H54 (cell line): ENCODE measurements at regions not wholly inside any gene's neighbourhood (a gene's known extent, or its start where the extent isn't known, plus 50 kb on each side); places are given as distances from the start of the nearest gene placed in this dataset.
"Not testable (repeated sequence)": the region's sequence is repeated elsewhere in the genome, so short reads cannot be mapped to it uniquely, and the experiment has no call there.

ENCODE experiments used
- DNase-seq: peaks from one replicate; pipeline ENCODE4 v3.0.0; 2011; ENCODE audit warnings: low spot score, mixed read lengths; ENCODE audit not compliant: insufficient read length
- FAIRE-seq: peaks from 3 replicates; lab custom pipeline; 2011; peaks lifted over from hg19 to GRCh38; lab: Jason Lieb, UNC
- POLR2A ChIP-seq: IDR thresholded peaks from 2 replicates; pipeline ENCODE4 v1.6.1; 2011; ENCODE audit warnings: low read depth, mild to moderate bottlenecking, low read length

DNA sequence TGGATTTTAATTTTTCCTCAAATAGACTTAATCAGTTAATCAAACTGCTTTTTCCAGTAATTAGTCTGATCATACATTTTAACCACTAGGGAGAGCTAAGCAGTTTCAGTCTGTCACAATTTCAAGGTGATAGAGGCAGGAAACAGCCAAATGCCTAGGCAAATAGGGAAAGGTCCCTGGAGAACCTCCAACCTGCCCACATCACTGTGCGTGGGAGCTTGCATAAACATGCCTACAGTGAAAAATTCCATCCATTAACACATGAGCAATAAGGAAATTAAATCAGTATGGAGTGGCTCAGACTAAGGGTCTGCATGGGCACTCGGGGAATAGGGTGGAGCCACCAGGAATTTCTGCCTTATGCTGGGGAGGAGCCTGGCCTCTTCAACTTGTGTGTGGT is 74.6 kb downstream of the AASDHPPT start:
- DNase-seq, result no peak
- no peak for FAIRE-seq
- TF ChIP-seq POLR2A, result no peak

GRCh38 chr11:106152824-106153223 is 75.4 kb downstream of the AASDHPPT start:
- FAIRE-seq (no peak), DNase-seq (no peak)
- no peak for TF ChIP-seq POLR2A

DNA sequence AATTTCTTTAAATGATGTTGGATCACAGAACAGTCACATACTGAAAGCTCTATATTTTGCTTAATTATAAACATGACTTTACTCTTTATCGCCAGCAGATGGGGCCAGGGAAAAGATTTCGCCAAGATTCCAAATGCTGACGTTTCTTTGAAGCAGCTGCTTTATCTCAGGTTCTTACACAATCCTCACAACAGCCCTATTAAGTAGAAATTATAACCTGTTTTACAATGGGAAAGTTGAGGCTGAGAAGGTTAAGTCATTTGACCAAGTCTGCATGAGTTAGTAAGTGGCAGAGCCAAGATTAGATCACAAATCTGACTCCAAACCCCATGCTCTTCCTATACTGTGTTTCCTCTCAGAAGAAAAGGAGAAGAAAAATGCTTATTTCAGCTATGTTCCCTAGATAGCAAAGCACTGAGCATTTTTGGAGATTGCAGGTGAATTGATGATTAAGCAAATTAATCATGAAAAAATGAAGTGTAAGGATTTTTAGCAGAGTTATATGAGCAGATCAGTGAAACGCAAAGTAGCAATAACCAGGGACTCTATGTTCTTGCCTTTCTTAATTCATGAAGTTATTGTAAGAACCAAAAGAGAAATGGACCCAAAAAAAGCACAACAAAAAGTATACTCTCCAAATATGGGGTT is 79.0 kb downstream of the AASDHPPT start:
- no peak for TF ChIP-seq POLR2A
- no peak for DNase-seq
- peak; percentile 50 for FAIRE-seq

- DNase-seq (no peak), FAIRE-seq (no peak)
- no peak for TF ChIP-seq POLR2A
Observed at GRCh38 chr11:106158406-106158805, 80.9 kb downstream of the AASDHPPT start.

- no peak for TF ChIP-seq POLR2A
- DNase-seq, result no peak
- no peak for FAIRE-seq
Observed at GRCh38 chr11:106159836-106160235, 82.4 kb downstream of the AASDHPPT start.

DNA sequence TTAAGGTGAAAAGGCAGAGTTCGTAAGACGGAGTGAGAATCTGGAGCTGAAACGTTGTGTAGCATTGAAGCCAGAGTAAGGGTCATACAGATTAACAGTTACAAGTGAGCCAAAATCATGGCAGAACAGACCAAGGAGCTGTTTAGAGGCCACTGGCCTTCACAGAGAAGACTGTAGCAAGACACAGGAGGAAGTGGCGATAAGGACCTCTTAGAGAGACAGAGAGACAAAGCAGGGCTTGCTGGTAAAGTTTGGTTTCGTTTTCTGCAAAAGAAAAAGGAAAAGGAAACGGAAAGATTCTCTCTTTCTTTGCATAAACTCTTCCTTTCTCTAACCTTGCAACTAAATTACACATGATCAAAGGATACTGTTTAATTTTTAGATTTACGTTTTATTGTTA is 83.0 kb downstream of the AASDHPPT start:
- FAIRE-seq (no peak), DNase-seq (no peak)
- no peak for TF ChIP-seq POLR2A

- FAIRE-seq (no peak), DNase-seq (no peak)
- TF ChIP-seq POLR2A, result no peak
Observed at GRCh38 chr11:106161775-106162634, 84.5 kb downstream of the AASDHPPT start.

- TF ChIP-seq POLR2A, result no peak
- FAIRE-seq (no peak), DNase-seq (no peak)
Observed at GRCh38 chr11:106167085-106167484, 89.6 kb downstream of the AASDHPPT start.

GRCh38 chr11:106172386-106172991 is 95.0 kb downstream of the AASDHPPT start:
- DNase-seq (no peak), FAIRE-seq (no peak)
- no peak for TF ChIP-seq POLR2A

DNA sequence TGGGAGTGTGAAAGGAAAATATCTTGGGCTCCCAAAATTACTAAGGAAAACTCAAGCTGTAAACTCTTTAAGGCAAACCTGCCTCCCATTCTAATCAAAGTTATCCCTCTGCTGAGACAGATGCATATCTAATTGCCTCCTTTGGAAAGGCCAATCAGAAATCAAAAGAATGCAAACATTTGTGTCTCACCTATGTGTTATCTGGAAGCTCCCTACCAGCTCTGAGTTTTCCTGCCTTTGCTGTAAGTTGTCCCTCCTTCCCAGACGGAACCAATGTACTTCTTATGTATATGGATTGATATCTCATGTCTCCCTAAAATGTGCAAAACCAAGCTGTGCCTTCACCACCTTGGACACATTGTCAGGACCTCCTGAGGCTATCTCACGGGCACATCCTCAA is 95.8 kb downstream of the AASDHPPT start:
- TF ChIP-seq POLR2A, result no peak
- FAIRE-seq (no peak), DNase-seq (no peak)

DNA sequence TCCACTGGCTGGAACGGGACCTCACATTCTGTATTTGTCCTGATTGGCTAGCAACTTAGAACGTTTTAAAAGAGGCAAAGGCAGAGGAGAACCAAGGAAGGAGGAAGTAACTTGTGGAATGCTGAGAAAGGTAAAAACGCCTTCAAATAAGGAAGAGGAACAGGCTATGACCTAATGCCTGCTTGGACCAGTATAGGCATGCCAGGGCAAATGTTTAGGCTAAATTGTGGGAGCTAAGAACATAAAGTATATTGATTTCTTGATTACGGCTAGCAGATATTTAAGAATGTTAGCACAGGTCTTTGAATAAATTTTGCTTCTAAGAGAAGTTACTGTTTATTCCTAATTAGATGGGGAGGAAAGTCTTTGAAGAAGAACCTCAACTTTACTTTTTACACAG is 96.5 kb downstream of the AASDHPPT start:
- not testable (repeated sequence) for DNase-seq, FAIRE-seq

GRCh38 chr11:106176817-106177216 is 99.4 kb downstream of the AASDHPPT start:
- FAIRE-seq (no peak), DNase-seq (no peak)
- no peak for TF ChIP-seq POLR2A

GRCh38 chr11:106177311-106177710 is 99.8 kb downstream of the AASDHPPT start:
- DNase-seq, result no peak
- no peak for FAIRE-seq
- TF ChIP-seq POLR2A, result no peak

DNA sequence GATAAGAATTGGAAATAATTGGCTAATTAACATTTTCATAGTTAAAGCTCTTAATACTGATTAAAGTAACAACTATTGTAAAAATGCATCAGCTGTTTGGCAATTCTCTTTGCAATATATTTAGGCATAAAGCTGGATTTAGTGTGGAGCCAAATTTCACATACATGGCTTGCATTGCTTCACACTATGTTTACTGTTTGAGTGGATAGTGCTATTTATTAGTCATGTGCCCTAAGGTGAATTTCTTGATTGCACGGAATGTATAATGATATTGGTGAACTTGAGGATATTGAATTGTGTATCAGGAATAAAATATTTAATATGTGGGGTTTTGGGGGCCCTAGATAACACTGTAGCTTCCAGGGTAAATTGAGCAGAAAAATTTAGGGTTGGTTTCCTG is 100.9 kb downstream of the AASDHPPT start:
- FAIRE-seq, result no peak
- no peak for TF ChIP-seq POLR2A
- DNase-seq, result no peak
